Aorta (tissue), 5 donors: ENCODE measurements at regions not wholly inside any gene's neighbourhood (a gene's known extent, or its start where the extent isn't known, plus 50 kb on each side); places are given as distances from the start of the nearest gene placed in this dataset.

Experiments used
- ATAC-seq: fragments of 200-7000 bp; cut with Tn5 transposase; one replicate; pipeline ENCODE4 v1.9.1; 2022; ENCODE audit warnings: moderate library complexity; ENCODE audit not compliant: low FRiP score
- DNase-seq, 2 donors: peaks; one replicate each; pipeline ENCODE4 v3.0.0-alpha.2; 2020
- H3K27ac ChIP-seq, 2 donors: one replicate each; pipeline ENCODE4 v1.5.1; 2013; ENCODE audit warnings: low read length in 2 of 2, mild to moderate bottlenecking in 2 of 2, moderate library complexity in 2 of 2, control low read depth in 1 of 2, inconsistent platforms in 1 of 2, low read depth in 1 of 2
- H3K27me3 ChIP-seq, 2 donors: one replicate each; pipeline ENCODE4 v1.6.1; 2013; ENCODE audit warnings: control low read depth in 1 of 2, low read length in 1 of 2, mild to moderate bottlenecking in 1 of 2, moderate library complexity in 1 of 2; ENCODE audit not compliant: insufficient read depth in 2 of 2, control insufficient read depth in 1 of 2
- H3K36me3 ChIP-seq, 2 donors: one replicate each; pipeline ENCODE4 v1.6.1; 2013; ENCODE audit warnings: control low read depth in 1 of 2, low read length in 1 of 2, mild to moderate bottlenecking in 1 of 2; ENCODE audit not compliant: insufficient read depth in 2 of 2, control insufficient read depth in 1 of 2
- H3K4me1 ChIP-seq, 2 donors: one replicate each; pipeline ENCODE4 v1.6.1; 2013; ENCODE audit warnings: low read length in 2 of 2, control low read depth in 1 of 2, mild to moderate bottlenecking in 1 of 2, moderate library complexity in 1 of 2; ENCODE audit not compliant: insufficient read depth in 2 of 2, control insufficient read depth in 1 of 2
- H3K4me3 ChIP-seq, 2 donors: one replicate each; pipeline ENCODE4 v1.5.1; 2013; ENCODE audit warnings: low read length in 2 of 2, control low read depth in 1 of 2, mild to moderate bottlenecking in 1 of 2
- H3K9me3 ChIP-seq: one replicate; pipeline ENCODE4 v1.6.1; 2013; ENCODE audit warnings: mild to moderate bottlenecking, low read length; ENCODE audit not compliant: control insufficient read depth
- WGBS, 2 donors: extraction: QIAGEN DNeasy Blood & Tissue Kit; methylation state at CpG; one replicate each; pipeline ENCODE4 v1.1.7; 2013; 5-methylcytosine and 5-hydroxymethylcytosine counted together
- intact Hi-C, 2 donors: fragments of 100-400 bp; cut with DNase I; formaldehyde crosslinking; loops; one replicate each; pipeline versions ENCODE4 v1.14.2 to v1.15.0; 2022
- donor health status: healthy with polysubstance abuse.
- donor health status: Bipolar disorder and iron deficiency.
- donor health status: DM: no; HTN: no; CAD: no.
- donor health status: DM: no; HTN: no; CAD: no.
- donor health status: DM: yes; HTN: yes; CAD: no.

DNA sequence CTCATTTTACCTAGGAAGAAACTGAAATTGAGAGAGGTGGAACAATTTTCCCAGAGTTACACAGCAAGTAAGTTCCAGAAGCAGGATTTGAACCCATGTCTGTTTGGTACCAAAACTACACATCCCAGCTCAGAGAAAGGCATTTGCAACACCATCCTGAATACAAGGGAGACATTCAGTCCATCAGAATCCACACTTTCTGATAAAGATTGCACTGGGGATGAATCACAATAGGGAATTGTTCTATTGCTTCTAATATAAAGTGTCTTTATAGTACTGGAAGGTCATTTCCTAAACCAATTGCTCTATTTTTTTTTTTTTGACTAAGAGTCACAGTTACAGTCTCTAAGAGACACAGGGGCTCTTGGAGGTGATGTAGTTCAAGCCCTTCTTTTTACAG, 208.1 kb upstream of the CADM1 start:
- no peak overlapping the region for H3K4me3 ChIP-seq
- intact Hi-C loops, result no loop called here
- H3K27me3 ChIP-seq, result no peaks in the 10 kb centered on the region
- no peaks in the 10 kb centered on the region for H3K4me1 ChIP-seq
- no peak overlapping the region for H3K27ac ChIP-seq
- DNase-seq (no peak), ATAC-seq (no peak)
- no peaks in the 10 kb centered on the region for H3K36me3 ChIP-seq
- H3K9me3 ChIP-seq, result no peaks in the 10 kb centered on the region

- WGBS, 2 donors, result 72 to 81% methylated on average over 20 of the region's 20 CpGs
- no peak for ATAC-seq
- no peak for DNase-seq
These were observed 206.8 kb upstream of the CADM1 start for GRCh38 chr11:115710980-115711379.

DNA sequence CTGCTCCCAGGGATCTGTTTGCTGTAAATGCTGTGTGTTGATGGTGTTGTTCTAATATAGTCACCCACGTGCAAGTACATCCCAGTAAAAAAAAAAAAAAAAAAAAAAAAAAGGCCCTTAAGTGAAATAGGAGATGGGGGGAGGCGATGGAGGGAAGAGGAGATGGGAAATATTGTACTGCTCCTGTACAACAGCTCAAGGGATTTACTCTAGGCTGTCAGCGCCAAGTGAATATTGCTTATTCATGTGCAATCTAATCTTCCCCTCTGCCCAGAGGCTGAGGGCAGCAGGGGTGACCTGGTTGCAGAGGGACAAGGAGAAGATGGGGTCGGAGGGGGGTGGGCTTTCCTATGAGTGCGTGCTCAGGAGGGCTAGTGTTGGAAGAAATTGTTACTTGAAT, 206.2 kb upstream of the CADM1 start:
- no peak for ATAC-seq
- intact Hi-C loops, result no loop called here
- H3K4me3 ChIP-seq, result no peak overlapping the region
- H3K27ac ChIP-seq, result no peak overlapping the region
- H3K9me3 ChIP-seq, result no peaks in the 10 kb centered on the region
- no peaks in the 10 kb centered on the region for H3K27me3 ChIP-seq
- no peaks in the 10 kb centered on the region for H3K4me1 ChIP-seq
- DNase-seq, result no peak
- no peaks in the 10 kb centered on the region for H3K36me3 ChIP-seq
- 77 to 82% methylated on average over 5 of the region's 5 CpGs for WGBS, 2 donors

More at GRCh38 chr11:115710980-115711379, 206.8 kb upstream of the CADM1 start:
- H3K4me3 ChIP-seq, result no peak overlapping the region
- intact Hi-C loops, result no loop called here
- no peaks in the 10 kb centered on the region for H3K36me3 ChIP-seq
- H3K27ac ChIP-seq, result no peak overlapping the region
- H3K9me3 ChIP-seq, result no peaks in the 10 kb centered on the region
- no peaks in the 10 kb centered on the region for H3K27me3 ChIP-seq
- H3K4me1 ChIP-seq, result no peaks in the 10 kb centered on the region

DNA sequence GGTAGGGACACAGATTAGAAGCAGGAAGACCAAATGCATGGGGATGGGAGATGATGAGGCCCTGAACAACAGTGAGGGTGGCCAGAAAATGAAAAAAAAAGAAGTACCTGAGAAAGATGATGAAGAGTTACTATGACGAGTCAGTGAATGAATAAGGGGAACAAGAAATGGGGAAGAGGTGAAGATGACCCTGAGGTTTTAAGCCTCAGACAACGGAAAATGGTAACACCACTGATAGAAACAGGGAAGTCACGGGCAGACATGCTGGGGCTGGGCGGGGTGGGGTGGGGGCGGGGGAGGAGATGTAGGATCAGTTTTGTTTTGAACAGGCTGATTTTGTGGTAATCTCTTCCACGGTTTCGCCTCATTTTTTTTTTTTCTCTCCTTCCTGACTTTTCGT, 205.1 kb upstream of the CADM1 start:
- no peaks in the 10 kb centered on the region for H3K36me3 ChIP-seq
- H3K9me3 ChIP-seq, result no peaks in the 10 kb centered on the region
- no peaks in the 10 kb centered on the region for H3K27me3 ChIP-seq
- H3K4me3 ChIP-seq, result no peak overlapping the region
- no peak overlapping the region for H3K27ac ChIP-seq
- ATAC-seq (no peak), DNase-seq (no peak)
- 79 to 81% methylated on average over 8 of the region's 8 CpGs for whole genome bisulfite sequencing, 2 donors
- intact Hi-C loops, result no loop called here
- H3K4me1 ChIP-seq, result no peaks in the 10 kb centered on the region

DNA sequence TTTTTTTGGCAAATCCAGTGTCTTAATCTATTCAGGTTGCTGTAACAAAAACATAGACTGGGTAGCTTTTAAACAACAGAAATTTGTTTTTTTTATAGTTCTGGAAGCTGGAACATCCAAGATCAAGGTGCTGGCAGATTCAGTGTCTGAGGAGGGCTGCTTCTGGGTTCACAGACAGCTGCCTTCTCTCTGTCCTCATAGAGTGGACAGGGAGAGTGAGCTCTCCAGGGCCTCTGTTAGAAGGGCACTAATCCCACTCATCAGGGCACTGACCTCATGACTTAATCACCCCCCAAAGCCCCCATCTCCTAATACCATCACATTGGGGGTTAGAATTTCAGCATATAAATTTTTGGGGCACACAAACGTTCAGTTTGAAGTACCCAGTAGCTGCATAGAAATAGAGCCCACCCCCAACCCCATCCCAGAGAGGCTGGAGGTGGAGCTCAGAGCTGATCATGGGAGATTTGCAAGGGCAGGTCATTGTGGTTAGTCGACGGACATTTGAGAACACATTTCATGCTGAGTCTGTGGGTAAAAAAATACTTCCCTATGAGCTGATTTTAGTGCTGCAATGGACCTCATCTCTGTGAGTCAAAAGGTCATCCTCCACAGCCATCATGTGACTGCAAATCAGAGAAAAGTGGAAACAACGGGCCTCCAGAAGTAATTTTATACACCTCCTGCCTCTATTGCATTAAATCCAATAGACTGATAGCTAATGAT, 203.1 kb upstream of the CADM1 start:
- no peak for ATAC-seq
- 80 to 84% methylated on average over 4 of the region's 4 CpGs for WGBS, 2 donors

DNA sequence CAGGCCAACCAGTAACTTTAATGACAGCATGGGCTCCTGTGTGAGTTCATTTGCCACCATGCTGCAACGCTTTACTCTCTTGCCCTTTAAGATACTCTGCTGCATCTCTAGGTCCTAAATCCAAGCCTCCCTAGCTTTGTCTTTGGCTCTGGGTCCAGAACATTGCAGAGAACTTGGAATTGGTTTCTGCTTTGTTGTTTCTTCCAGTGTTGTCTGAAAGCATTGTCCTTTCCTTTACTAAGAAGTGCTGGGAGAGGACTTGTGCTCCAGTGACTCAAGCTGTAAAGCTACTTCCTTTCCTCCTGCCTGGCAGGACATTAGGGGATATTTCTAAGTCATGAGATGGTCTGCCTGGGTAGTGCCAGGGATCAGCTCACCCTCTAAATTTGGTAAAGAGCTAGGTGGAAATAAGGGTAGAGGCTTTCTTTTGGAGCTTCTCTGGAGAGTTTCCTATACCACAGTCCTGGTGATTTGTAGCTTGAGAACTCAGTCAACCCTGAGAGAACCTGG, 202.5 kb upstream of the CADM1 start:
- intact Hi-C loops, result no loop called here
- Histone ChIP-seq H3K36me3 (no peaks in the 10 kb centered on the region), H3K27ac (no peak overlapping the region), H3K4me1 (no peaks in the 10 kb centered on the region), H3K27me3 (no peaks in the 10 kb centered on the region), H3K9me3 (no peaks in the 10 kb centered on the region), H3K4me3 (no peak overlapping the region)
- no peak for ATAC-seq
- no peak for DNase-seq
- WGBS, 2 donors, result 83 to 94% methylated on average over 1 of the region's 1 CpG

More for the DNA sequence above, 203.1 kb upstream of the CADM1 start:
- Histone ChIP-seq H3K4me1 (no peaks in the 10 kb centered on the region), H3K27me3 (no peaks in the 10 kb centered on the region), H3K27ac (no peak overlapping the region), H3K9me3 (no peaks in the 10 kb centered on the region), H3K4me3 (no peak overlapping the region), H3K36me3 (no peaks in the 10 kb centered on the region)
- DNase-seq, result no peak
- intact Hi-C loops, result no loop called here

DNA sequence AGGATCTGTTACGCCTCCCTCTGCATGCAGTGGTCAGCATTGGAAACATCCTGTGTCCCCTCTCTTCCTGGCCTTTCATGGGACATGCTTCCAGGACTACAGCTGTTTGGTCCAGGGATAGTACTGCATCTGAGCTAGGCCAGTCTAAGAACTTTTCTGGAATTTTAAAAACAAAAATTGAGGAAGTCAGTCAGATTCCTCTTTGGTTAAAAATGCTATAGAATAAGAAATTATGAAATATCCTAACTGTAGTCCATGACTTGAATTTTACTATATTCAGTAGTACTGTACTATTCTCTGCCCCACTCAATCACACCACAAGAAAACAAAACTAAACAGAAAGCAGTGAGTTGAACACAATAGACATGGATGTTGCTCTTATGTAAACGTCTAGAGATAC, 201.0 kb upstream of the CADM1 start:
- WGBS, 2 donors, result 78 to 82% methylated on average over 2 of the region's 2 CpGs

GRCh38 chr11:115700981-115701875, 197.0 kb upstream of the CADM1 start:
- Histone ChIP-seq H3K36me3 (no peaks in the 10 kb centered on the region), H3K27me3 (no peaks in the 10 kb centered on the region), H3K4me3 (no peak overlapping the region), H3K27ac (no peak overlapping the region), H3K4me1 (peaks cover 0 to 2% of the 10 kb centered on the region in 2 donors), H3K9me3 (no peaks in the 10 kb centered on the region)
- WGBS, 2 donors, result 68 to 73% methylated on average over 12 of the region's 12 CpGs
- no peak for ATAC-seq
- intact Hi-C loops, result loop anchor here in 1 of 2 donors (5.0 kb wide), 1 partner anchor 79 kb away; no protein-coding TSS in a partner anchor
- no peak for DNase-seq

More for the DNA sequence above, 201.0 kb upstream of the CADM1 start:
- Histone ChIP-seq H3K27ac (no peak overlapping the region), H3K4me1 (peaks cover 0 to 1% of the 10 kb centered on the region in 2 donors), H3K27me3 (no peaks in the 10 kb centered on the region), H3K9me3 (no peaks in the 10 kb centered on the region), H3K36me3 (no peaks in the 10 kb centered on the region), H3K4me3 (no peak overlapping the region)
- no peak for DNase-seq
- intact Hi-C loops, result no loop called here
- ATAC-seq, result no peak
